ENCODE measurements at regions not wholly inside any gene's neighbourhood (a gene's known extent, or its start where the extent isn't known, plus 50 kb on each side); places are given as distances from the start of the nearest gene placed in this dataset.

DNA sequence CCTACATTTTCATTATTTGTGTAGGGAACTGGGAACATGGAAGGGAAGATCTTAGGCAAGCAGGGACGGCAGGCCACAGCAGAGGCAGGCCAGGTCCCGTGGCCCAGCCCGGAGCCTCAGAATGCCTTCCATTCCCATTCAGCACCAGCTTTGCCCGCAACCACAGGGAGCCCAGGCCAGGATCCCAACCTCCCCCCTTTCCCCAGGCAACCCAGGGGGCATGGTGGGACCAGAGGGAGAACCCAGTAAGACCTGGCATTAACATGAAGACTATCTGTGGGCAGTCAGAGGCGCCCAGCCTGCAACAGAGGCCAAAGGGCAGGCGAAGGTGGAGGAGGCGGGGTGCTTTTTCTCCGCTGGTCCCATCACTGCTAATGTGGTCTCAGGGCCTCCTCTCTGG, 135.6 kb downstream of the TPRA1 start:
- TF ChIP-seq POLR2A (IDR thresholded peaks at IDR 0.05; ENCODE audit: low read depth, low read length), result no peak
- TF ChIP-seq TAF1 (IDR thresholded peaks at IDR 0.05; ENCODE audit: borderline replicate concordance, low read depth, low read length), result no peak
